ENCODE measurements at regions not wholly inside any gene's neighbourhood (a gene's known extent, or its start where the extent isn't known, plus 50 kb on each side); places are given as distances from the start of the nearest gene placed in this dataset.

DNA sequence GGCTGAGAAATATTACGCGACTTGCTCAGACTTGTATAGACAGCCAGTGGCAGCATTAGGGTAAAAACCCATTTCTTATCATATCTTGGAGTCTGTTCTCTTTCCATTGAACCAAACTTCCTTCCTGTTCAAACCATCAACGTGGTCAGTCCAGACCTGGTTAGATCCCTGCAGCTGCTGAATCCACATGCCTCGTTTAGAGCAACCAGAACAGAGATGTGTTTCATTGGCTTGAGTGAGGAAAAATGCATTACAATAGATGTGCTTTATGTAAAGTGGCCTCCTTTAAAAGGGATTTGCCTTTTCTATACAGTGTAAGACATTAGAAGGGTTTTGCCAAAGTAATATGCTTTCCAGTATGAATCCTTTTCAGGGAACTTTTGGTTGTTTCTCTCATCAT is 232.4 kb downstream of the MEIS1 start:
- TF ChIP-seq ATF2 (tag by site-specific recombination; IDR thresholded peaks at IDR 0.05; ENCODE audit: low read depth) (no peak), REPIN1 (tag by site-specific recombination; IDR thresholded peaks at IDR 0.05; ENCODE audit: low read depth) (no peak), ZNF544 (tag by site-specific recombination; IDR thresholded peaks at IDR 0.05) (no peak)
- TF ChIP-seq, protein P1, sequence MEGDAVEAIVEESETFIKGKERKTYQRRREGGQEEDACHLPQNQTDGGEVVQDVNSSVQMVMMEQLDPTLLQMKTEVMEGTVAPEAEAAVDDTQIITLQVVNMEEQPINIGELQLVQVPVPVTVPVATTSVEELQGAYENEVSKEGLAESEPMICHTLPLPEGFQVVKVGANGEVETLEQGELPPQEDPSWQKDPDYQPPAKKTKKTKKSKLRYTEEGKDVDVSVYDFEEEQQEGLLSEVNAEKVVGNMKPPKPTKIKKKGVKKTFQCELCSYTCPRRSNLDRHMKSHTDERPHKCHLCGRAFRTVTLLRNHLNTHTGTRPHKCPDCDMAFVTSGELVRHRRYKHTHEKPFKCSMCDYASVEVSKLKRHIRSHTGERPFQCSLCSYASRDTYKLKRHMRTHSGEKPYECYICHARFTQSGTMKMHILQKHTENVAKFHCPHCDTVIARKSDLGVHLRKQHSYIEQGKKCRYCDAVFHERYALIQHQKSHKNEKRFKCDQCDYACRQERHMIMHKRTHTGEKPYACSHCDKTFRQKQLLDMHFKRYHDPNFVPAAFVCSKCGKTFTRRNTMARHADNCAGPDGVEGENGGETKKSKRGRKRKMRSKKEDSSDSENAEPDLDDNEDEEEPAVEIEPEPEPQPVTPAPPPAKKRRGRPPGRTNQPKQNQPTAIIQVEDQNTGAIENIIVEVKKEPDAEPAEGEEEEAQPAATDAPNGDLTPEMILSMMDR (tag by site-specific recombination; IDR thresholded peaks at IDR 0.05): no peak
- TF ChIP-seq, protein P2, sequence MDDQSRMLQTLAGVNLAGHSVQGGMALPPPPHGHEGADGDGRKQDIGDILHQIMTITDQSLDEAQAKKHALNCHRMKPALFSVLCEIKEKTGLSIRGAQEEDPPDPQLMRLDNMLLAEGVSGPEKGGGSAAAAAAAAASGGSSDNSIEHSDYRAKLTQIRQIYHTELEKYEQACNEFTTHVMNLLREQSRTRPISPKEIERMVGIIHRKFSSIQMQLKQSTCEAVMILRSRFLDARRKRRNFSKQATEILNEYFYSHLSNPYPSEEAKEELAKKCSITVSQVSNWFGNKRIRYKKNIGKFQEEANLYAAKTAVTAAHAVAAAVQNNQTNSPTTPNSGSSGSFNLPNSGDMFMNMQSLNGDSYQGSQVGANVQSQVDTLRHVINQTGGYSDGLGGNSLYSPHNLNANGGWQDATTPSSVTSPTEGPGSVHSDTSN (CRISPR knock-in tag; IDR thresholded peaks at IDR 0.05): no peak
